Glutamatergic neuron (in vitro differentiated cells): ENCODE measurements at regions not wholly inside any gene's neighbourhood (a gene's known extent, or its start where the extent isn't known, plus 50 kb on each side); places are given as distances from the start of the nearest gene placed in this dataset.

Source experiments
- DNase-seq: peaks from one replicate; pipeline ENCODE4 v3.0.0; 2022
- H3K27ac Mint-ChIP-seq: one replicate; pipeline ENCODE4 v1.8.0; 2020; ENCODE audit warnings: mild to moderate bottlenecking, mixed read lengths, inconsistent platforms; ENCODE audit not compliant: unreplicated experiment
- H3K27me3 Mint-ChIP-seq: one replicate; pipeline ENCODE4 v1.8.0; 2020; ENCODE audit warnings: mild to moderate bottlenecking, moderate library complexity, mixed read lengths, inconsistent platforms; ENCODE audit not compliant: unreplicated experiment
- H3K36me3 Mint-ChIP-seq: one replicate; pipeline ENCODE4 v1.8.0; 2020; ENCODE audit warnings: mild to moderate bottlenecking, mixed read lengths, inconsistent platforms; ENCODE audit not compliant: unreplicated experiment
- H3K4me1 Mint-ChIP-seq: one replicate; pipeline ENCODE4 v1.8.0; 2020; ENCODE audit warnings: mild to moderate bottlenecking, low read depth, mixed read lengths, inconsistent platforms; ENCODE audit not compliant: unreplicated experiment
- H3K4me3 Mint-ChIP-seq: one replicate; pipeline ENCODE4 v1.8.0; 2020; ENCODE audit warnings: mild to moderate bottlenecking, mixed read lengths, inconsistent platforms; ENCODE audit not compliant: unreplicated experiment
- H3K9me3 Mint-ChIP-seq: one replicate; pipeline ENCODE4 v1.8.0; 2020; ENCODE audit warnings: mild to moderate bottlenecking, moderate library complexity, mixed read lengths, inconsistent platforms; ENCODE audit not compliant: unreplicated experiment
- TF ChIP-seq, protein P1 (sequence below): fragments of 200-600 bp; sonication (generic); IDR thresholded peaks from one replicate; pipeline ENCODE4 v1.5.0; 2021; ENCODE audit not compliant: partially characterized antibody, unreplicated experiment

DNA sequence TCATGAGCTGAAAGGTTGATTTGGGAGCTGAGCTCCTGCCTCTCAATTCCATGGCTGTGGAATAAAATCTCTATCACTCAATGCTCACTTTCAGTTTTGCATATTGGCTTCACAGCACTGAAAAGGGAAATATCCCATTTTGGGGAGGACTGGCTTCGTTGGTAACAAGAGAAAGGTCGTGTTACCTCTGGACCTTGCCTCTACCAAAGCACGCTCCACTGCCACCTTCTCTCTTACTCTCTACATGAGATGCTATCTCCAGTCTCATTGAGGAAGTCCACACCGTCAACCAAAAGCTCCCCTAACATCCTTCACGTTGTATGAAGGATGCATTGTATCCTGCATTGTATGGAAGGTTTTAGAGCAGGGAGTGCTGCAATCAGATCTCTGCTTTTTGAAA lies 195.0 kb upstream of the LDB2 start:
- no peak for DNase-seq
- no peak overlapping the region for H3K4me3 Mint-ChIP-seq
- TF ChIP-seq, protein P1, sequence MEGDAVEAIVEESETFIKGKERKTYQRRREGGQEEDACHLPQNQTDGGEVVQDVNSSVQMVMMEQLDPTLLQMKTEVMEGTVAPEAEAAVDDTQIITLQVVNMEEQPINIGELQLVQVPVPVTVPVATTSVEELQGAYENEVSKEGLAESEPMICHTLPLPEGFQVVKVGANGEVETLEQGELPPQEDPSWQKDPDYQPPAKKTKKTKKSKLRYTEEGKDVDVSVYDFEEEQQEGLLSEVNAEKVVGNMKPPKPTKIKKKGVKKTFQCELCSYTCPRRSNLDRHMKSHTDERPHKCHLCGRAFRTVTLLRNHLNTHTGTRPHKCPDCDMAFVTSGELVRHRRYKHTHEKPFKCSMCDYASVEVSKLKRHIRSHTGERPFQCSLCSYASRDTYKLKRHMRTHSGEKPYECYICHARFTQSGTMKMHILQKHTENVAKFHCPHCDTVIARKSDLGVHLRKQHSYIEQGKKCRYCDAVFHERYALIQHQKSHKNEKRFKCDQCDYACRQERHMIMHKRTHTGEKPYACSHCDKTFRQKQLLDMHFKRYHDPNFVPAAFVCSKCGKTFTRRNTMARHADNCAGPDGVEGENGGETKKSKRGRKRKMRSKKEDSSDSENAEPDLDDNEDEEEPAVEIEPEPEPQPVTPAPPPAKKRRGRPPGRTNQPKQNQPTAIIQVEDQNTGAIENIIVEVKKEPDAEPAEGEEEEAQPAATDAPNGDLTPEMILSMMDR: no peak
- no peaks in the 10 kb centered on the region for H3K27me3 Mint-ChIP-seq
- H3K9me3 Mint-ChIP-seq: no peaks in the 10 kb centered on the region
- no peak overlapping the region for H3K27ac Mint-ChIP-seq
- H3K36me3 Mint-ChIP-seq: no peaks in the 10 kb centered on the region
- no peaks in the 10 kb centered on the region for H3K4me1 Mint-ChIP-seq

DNA sequence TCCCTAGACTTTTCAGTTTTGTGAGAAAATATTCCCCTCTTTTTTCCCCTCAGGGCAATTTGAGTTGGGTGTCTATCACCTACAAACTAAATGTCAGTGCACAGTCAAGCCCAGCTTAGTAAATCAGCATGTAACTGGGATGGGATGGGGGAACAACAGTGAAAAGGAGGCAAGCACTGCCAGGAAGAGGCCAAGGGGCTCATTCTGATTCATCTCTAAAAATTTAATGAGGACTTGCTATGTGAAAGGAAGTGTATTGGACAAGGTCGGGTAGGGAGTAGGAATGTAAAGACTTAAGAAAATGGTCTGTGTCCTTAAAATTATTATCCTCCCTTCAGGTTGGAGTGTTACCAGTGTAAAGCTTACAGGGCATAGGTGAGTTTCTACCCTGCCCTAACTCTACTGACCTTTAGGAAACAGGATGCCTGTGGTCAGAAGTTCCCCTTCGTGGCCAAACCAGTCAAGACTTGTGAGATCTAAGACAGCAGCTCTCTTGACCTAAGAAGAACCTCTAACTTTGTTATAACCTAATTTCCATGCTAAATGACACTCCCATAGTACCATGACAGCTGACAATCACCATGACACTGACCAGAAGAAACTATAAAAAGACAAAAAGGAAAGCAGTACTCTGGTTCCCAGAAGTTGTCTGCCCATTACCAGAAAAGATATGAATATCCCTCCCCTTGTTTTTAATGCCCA lies 194.4 kb upstream of the LDB2 start:
- TF ChIP-seq, protein P1: no peak
- DNase-seq: no peak
- Mint-ChIP-seq H3K27me3 (no peaks in the 10 kb centered on the region), H3K4me3 (no peak overlapping the region), H3K27ac (no peak overlapping the region), H3K9me3 (no peaks in the 10 kb centered on the region), H3K36me3 (no peaks in the 10 kb centered on the region), H3K4me1 (no peaks in the 10 kb centered on the region)

DNA sequence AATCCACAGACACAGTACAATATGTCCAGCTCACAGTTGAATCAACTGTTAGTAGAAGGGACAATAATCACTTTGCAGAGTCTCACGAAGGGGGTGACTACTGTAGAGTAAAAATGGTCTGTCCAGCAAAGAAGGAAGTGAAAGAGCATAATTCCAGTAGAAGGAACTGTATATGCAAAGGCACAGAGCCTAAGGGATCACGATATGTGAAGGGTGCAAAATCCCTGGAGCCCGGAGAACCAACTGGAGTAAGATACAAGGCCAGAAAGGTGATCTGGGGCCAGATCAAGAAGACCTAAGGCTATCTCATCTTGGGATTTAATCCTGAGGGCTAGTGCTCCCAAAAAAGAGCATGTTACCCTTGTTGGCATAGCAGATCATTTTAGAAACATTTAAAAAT lies 192.7 kb upstream of the LDB2 start:
- no peak for DNase-seq
- H3K4me3 Mint-ChIP-seq: no peak overlapping the region
- no peaks in the 10 kb centered on the region for H3K9me3 Mint-ChIP-seq
- TF ChIP-seq, protein P1: no peak
- H3K36me3 Mint-ChIP-seq: no peaks in the 10 kb centered on the region
- no peaks in the 10 kb centered on the region for H3K27me3 Mint-ChIP-seq
- no peak overlapping the region for H3K27ac Mint-ChIP-seq
- H3K4me1 Mint-ChIP-seq: no peaks in the 10 kb centered on the region

DNA sequence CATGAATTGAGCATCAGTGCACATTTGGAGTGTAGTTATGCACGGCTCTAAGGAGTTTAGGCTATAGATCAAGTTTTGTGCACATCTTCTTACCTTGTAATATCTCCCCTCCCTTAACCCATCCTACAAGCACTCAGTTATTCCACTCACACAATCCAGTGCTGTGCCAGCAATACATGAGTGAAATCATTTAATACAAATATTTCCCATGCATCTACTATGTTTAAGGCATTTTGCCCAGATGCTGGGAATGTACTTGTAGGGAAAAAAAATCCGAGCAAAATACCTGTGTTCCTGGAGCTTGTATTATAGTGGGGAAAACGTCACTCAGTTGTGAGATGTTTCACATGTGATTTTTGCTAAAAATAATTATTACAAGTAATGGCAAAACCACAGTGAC lies 191.6 kb upstream of the LDB2 start:
- no peaks in the 10 kb centered on the region for H3K27me3 Mint-ChIP-seq
- no peaks in the 10 kb centered on the region for H3K9me3 Mint-ChIP-seq
- TF ChIP-seq, protein P1: no peak
- no peak overlapping the region for H3K27ac Mint-ChIP-seq
- no peak overlapping the region for H3K4me3 Mint-ChIP-seq
- H3K36me3 Mint-ChIP-seq: no peaks in the 10 kb centered on the region
- no peak for DNase-seq
- no peaks in the 10 kb centered on the region for H3K4me1 Mint-ChIP-seq

DNA sequence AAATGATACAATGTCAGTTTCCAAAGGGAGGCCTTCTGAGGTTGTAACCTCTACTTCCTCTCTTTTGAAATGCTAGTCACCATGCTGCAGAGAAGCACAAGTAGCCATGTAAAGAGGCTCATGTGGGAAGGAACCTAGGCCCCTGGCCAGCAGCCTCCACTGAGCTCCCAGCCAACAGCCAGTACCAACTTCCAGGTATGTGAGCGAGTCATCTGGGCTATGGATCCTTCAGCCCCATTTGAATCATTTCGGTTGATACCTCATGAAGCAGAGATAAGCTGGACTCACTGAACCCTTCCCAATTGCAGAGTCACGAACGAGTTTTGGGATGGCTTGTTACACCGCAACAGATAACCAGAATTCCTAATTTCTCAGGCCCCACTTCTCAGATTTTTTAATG lies 187.0 kb upstream of the LDB2 start:
- H3K36me3 Mint-ChIP-seq: no peaks in the 10 kb centered on the region
- H3K4me3 Mint-ChIP-seq: no peak overlapping the region
- H3K4me1 Mint-ChIP-seq: no peaks in the 10 kb centered on the region
- no peaks in the 10 kb centered on the region for H3K9me3 Mint-ChIP-seq
- TF ChIP-seq, protein P1: no peak
- no peak overlapping the region for H3K27ac Mint-ChIP-seq
- DNase-seq: no peak
- no peaks in the 10 kb centered on the region for H3K27me3 Mint-ChIP-seq
